Endothelial cell of umbilical vein (primary cell): ENCODE measurements at regions not wholly inside any gene's neighbourhood (a gene's known extent, or its start where the extent isn't known, plus 50 kb on each side); places are given as distances from the start of the nearest gene placed in this dataset.

ENCODE experiments used
- BruUV-seq: library from RNA; stranded (reverse); fragments of 400-500 nt; replicated peaks from 2 replicates; lab custom pipeline; 2021; lab: Mats Ljungman, UMichigan
- CTCF ChIA-PET: fragments of 300-600, 350-600 bp; sonication (Branson Sonifier 250); formaldehyde crosslinking; loops from one replicate; lab custom pipeline; 2021; ENCODE audit warnings: antibody characterized with exemption, inconsistent platforms; lab: Charles Lee
- POLR2A ChIA-PET: fragments of 300-600, 350-600 bp; sonication (Branson Sonifier 250); formaldehyde crosslinking; loops from one replicate; lab custom pipeline; 2021; ENCODE audit warnings: antibody characterized with exemption, inconsistent platforms; lab: Charles Lee
- DNase-seq: peaks from one replicate; pipeline ENCODE4 v3.0.0-alpha.2; 2011; ENCODE audit warnings: low read depth, low spot score
- FAIRE-seq: peaks from 2 replicates; lab custom pipeline; 2011; peaks lifted over from hg19 to GRCh38; lab: Jason Lieb, UNC
- H2AFZ ChIP-seq: 2 replicates; pipeline ENCODE4 v1.6.0; 2012; ENCODE audit warnings: low read depth, low read length, control low read depth, inconsistent platforms
- H3K27ac ChIP-seq: 2 replicates; pipeline ENCODE4 v1.5.1; 2011; ENCODE audit warnings: low read depth, mild to moderate bottlenecking, control low read depth, low read length, moderate library complexity; ENCODE audit not compliant: insufficient read depth
- H3K27me3 ChIP-seq, 2 experiments: 2 replicates each; pipeline versions ENCODE4 v1.6.0 to v1.6.1; 2011; ENCODE audit warnings: low read length in 2 of 2, mixed read lengths in 1 of 2; ENCODE audit not compliant: control insufficient read depth in 2 of 2, insufficient read depth in 2 of 2
- H3K36me3 ChIP-seq, 2 experiments: 2 replicates in 1 of 2; 3 replicates in 1 of 2; pipeline ENCODE4 v1.5.1; 2011; ENCODE audit warnings: low read length in 2 of 2, mild to moderate bottlenecking in 1 of 2, moderate library complexity in 1 of 2; ENCODE audit not compliant: control insufficient read depth in 2 of 2, insufficient read depth in 2 of 2; ENCODE audit errors: extremely low read depth in 1 of 2
- H3K4me1 ChIP-seq: 3 replicates; pipeline ENCODE4 v1.5.1; 2011; ENCODE audit warnings: mild to moderate bottlenecking, low read length; ENCODE audit not compliant: control insufficient read depth, insufficient read depth; ENCODE audit errors: extremely low read depth
- H3K4me2 ChIP-seq: 2 replicates; pipeline ENCODE4 v1.6.1; 2011; ENCODE audit warnings: low read length, control low read depth, mixed read lengths; ENCODE audit not compliant: insufficient read depth
- H3K4me3 ChIP-seq, 3 experiments: fragments of 200-600 bp in 1 of 3; sonication (generic), shearing (Covaris generic) in 1 of 3; replicated peaks in 1 of 3; 2 replicates each; pipeline ENCODE4 v1.5.1; 2011 to 2016; ENCODE audit warnings: control low read depth in 3 of 3, low read length in 3 of 3, mild to moderate bottlenecking in 2 of 3, inconsistent platforms in 1 of 3, low read depth in 1 of 3, moderate library complexity in 1 of 3; ENCODE audit not compliant: insufficient read depth in 1 of 3
- H3K79me2 ChIP-seq: 2 replicates; pipeline ENCODE4 v1.6.0; 2012; ENCODE audit warnings: low read length, inconsistent platforms; ENCODE audit not compliant: control insufficient read depth, insufficient read depth
- H3K9ac ChIP-seq: replicated peaks from 2 replicates; pipeline ENCODE3; 2011; ENCODE audit warnings: low read length, control low read depth; ENCODE audit not compliant: insufficient read depth; ENCODE audit errors: extremely low read depth
- H3K9me1 ChIP-seq: replicated peaks from 3 replicates; pipeline ENCODE4 v1.6.0; 2011; ENCODE audit warnings: mild to moderate bottlenecking, low read length; ENCODE audit not compliant: control insufficient read depth, insufficient read depth; ENCODE audit errors: extremely low read depth
- H3K9me3 ChIP-seq: replicated peaks from 2 replicates; pipeline ENCODE4 v1.5.1; 2012; ENCODE audit warnings: low read length, inconsistent platforms; ENCODE audit not compliant: control insufficient read depth, insufficient read depth
- H4K20me1 ChIP-seq: replicated peaks from 2 replicates; pipeline ENCODE3; 2011; ENCODE audit warnings: mild to moderate bottlenecking, low read length; ENCODE audit not compliant: control insufficient read depth, insufficient read depth; ENCODE audit errors: extremely low read depth
- EZH2 ChIP-seq: IDR thresholded peaks from 2 replicates; pipeline ENCODE4 v1.6.1; 2012; ENCODE audit warnings: borderline replicate concordance, low read depth, mild to moderate bottlenecking, moderate library complexity, low read length, inconsistent platforms; ENCODE audit not compliant: severe bottlenecking
- FOS ChIP-seq: IDR thresholded peaks from 2 replicates; pipeline ENCODE4 v1.6.1; 2011; ENCODE audit warnings: mild to moderate bottlenecking, low read length, moderate library complexity, borderline replicate concordance; ENCODE audit not compliant: insufficient read depth
- GATA2 ChIP-seq: IDR thresholded peaks from 2 replicates; pipeline ENCODE4 v1.7.0; 2011; ENCODE audit warnings: low read depth, mild to moderate bottlenecking, moderate library complexity, mixed read lengths, low read length; ENCODE audit not compliant: insufficient read length, insufficient read depth
- JUN ChIP-seq: IDR thresholded peaks from 2 replicates; pipeline ENCODE4 v1.6.1; 2011; ENCODE audit warnings: borderline replicate concordance, low read depth; ENCODE audit not compliant: insufficient read length, insufficient read depth
- MYC ChIP-seq: IDR thresholded peaks from one replicate; pipeline ENCODE4 v1.6.1; 2011; ENCODE audit warnings: mild to moderate bottlenecking, low read depth, low read length
- POLR2A ChIP-seq: IDR thresholded peaks from 2 replicates; pipeline ENCODE4 v1.6.1; 2012; ENCODE audit warnings: low read depth, mild to moderate bottlenecking, control low read depth, low read length
- POLR2AphosphoS5 ChIP-seq: IDR thresholded peaks from 2 replicates; pipeline ENCODE4 v1.6.1; 2012; ENCODE audit warnings: low read depth, mild to moderate bottlenecking, control low read depth, low read length, moderate library complexity; ENCODE audit not compliant: insufficient read depth
- dilution Hi-C: fragments of 300-500 bp; cut with MboI; formaldehyde crosslinking; loops from one replicate; pipeline ENCODE4 v1.15.0; 2019; ENCODE audit warnings: low sequenced_read_pairs; ENCODE audit not compliant: extremely low pct_ligation_motif_present
- intact Hi-C: fragments of 100-400 bp; cut with micrococcal nuclease; formaldehyde crosslinking; loops from one replicate; pipeline ENCODE4 v1.10.0; 2022
- TF ChIP-seq, protein P1 (sequence below), 2 donors: IDR thresholded peaks; 1 replicate in 1 of 2; 2 replicates in 1 of 2; pipeline ENCODE4 v1.5.1; 2011; ENCODE audit warnings: low read length in 2 of 2, mild to moderate bottlenecking in 2 of 2, moderate library complexity in 2 of 2, control low read depth in 1 of 2, inconsistent platforms in 1 of 2, low read depth in 1 of 2; ENCODE audit not compliant: insufficient read depth in 1 of 2; ENCODE audit errors: extremely low read depth in 1 of 2
- TF ChIP-seq, protein P2 (sequence below): IDR thresholded peaks from 2 replicates; pipeline ENCODE4 v1.6.1; 2011; ENCODE audit not compliant: insufficient read depth, insufficient read length

DNA sequence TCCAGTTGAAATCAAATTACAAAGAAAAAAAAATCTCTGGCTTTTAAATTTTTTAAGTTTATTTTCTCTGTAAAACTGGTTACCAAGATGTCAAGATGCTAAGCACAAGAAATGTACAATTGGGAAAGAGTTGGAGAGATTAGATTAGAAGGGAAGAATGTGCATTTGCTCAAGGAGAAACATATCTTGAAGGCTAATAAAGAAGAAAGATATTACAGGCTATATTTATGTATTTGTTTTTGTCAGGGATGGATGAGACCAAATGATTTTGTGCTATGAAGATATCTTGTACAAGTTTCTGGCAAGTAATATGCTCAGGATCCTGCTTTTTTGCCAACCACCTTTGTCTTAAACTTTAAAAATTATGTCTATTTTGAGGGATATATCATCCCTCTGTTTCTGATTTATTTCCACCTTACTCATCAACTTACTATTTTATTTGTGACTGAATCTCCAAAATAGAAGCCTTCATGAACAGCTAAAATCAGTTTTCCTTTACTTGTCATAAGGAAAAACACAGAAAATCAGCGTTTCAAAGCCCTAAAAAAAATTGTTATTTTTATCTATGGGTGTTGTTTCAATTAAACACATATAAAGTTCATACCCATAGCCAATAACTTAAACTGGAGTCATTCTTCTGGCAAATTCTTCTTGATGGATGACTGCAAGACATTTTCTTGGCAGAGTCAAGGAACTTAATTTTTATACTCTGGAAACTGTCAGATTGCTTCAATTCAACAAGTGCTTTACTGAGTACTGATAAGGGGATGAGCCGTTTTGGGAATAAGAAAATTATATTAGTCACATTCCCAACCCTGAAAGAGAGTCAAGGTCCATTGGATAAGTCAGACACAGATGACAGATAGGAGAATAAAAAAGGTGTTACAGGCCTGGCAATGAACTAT lies 141.8 kb downstream of the CTH start:
- Histone ChIP-seq H3K4me2 (no peak overlapping the region), H3K79me2 (no peaks in the 10 kb centered on the region), H3K9me1 (no peaks in the 10 kb centered on the region), H3K4me1 (no peaks in the 10 kb centered on the region), H3K9me3 (no peaks in the 10 kb centered on the region), H4K20me1 (no peaks in the 10 kb centered on the region), H3K9ac (no peak overlapping the region), H3K27me3 (no peaks in the 10 kb centered on the region), H2AFZ (no peak overlapping the region), H3K36me3 (no peaks in the 10 kb centered on the region), H3K27ac (no peak overlapping the region), H3K4me3 (no peak overlapping the region)
- no TSS peak for BruUV-seq
- intact Hi-C loops = no loop called here
- TF ChIP-seq, protein P1, sequence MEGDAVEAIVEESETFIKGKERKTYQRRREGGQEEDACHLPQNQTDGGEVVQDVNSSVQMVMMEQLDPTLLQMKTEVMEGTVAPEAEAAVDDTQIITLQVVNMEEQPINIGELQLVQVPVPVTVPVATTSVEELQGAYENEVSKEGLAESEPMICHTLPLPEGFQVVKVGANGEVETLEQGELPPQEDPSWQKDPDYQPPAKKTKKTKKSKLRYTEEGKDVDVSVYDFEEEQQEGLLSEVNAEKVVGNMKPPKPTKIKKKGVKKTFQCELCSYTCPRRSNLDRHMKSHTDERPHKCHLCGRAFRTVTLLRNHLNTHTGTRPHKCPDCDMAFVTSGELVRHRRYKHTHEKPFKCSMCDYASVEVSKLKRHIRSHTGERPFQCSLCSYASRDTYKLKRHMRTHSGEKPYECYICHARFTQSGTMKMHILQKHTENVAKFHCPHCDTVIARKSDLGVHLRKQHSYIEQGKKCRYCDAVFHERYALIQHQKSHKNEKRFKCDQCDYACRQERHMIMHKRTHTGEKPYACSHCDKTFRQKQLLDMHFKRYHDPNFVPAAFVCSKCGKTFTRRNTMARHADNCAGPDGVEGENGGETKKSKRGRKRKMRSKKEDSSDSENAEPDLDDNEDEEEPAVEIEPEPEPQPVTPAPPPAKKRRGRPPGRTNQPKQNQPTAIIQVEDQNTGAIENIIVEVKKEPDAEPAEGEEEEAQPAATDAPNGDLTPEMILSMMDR (IDR thresholded peaks at IDR 0.05; ENCODE audit: extremely low read depth in 1 of 2, insufficient read depth in 1 of 2, low read depth in 1 of 2, low read length in 2 of 2) = no peak
- no peak for TF ChIP-seq GATA2
- TF ChIP-seq POLR2A = no peak
- no peak for DNase-seq
- CTCF ChIA-PET = no interaction called here
- POLR2A ChIA-PET = no interaction called here
- FAIRE-seq = no peak
- dilution Hi-C loops = no loop called here

DNA sequence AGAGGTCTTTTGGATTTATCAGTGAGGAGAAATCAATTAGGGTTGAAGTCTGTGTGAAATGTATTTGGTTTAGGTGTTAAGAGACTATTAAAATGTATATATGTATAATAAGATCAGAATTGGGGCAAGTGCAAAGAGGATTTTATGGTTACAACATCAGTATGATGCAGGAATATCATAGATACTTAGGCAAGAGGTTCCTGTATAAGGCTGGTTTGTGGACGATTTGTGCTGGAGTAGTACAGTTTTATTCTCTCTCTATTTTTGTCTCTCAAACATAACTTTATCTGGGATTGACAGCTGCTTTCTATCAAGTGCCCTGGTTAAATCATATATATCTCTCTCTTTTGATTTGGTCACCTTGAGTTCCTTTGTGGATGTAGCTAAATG lies 142.5 kb downstream of the CTH start:
- no peaks in the 10 kb centered on the region for H3K27me3 ChIP-seq
- no peak overlapping the region for H3K27ac ChIP-seq
- dilution Hi-C loops (no loop called here), intact Hi-C loops (no loop called here)
- DNase-seq (no peak), FAIRE-seq (no peak)
- no peaks in the 10 kb centered on the region for H3K9me1 ChIP-seq
- no peak overlapping the region for H3K4me3 ChIP-seq
- H3K4me1 ChIP-seq = no peaks in the 10 kb centered on the region
- TF ChIP-seq EZH2 (no peak), GATA2 (no peak), JUN (no peak), POLR2A (no peak), FOS (no peak), POLR2AphosphoS5 (no peak), MYC (no peak)
- TF ChIP-seq, protein P2, sequence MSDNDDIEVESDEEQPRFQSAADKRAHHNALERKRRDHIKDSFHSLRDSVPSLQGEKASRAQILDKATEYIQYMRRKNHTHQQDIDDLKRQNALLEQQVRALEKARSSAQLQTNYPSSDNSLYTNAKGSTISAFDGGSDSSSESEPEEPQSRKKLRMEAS = no peak
- TF ChIP-seq, protein P1 (IDR thresholded peaks at IDR 0.05; ENCODE audit: extremely low read depth in 1 of 2, insufficient read depth in 1 of 2, low read depth in 1 of 2, low read length in 2 of 2) = no peak
- no peaks in the 10 kb centered on the region for H3K79me2 ChIP-seq
- ChIA-PET POLR2A (no interaction called here), CTCF (no interaction called here)
- H2AFZ ChIP-seq = no peak overlapping the region
- H3K4me2 ChIP-seq = no peak overlapping the region
- H3K9ac ChIP-seq = no peak overlapping the region
- no peaks in the 10 kb centered on the region for H3K9me3 ChIP-seq
- BruUV-seq = no TSS peak
- H3K36me3 ChIP-seq = no peaks in the 10 kb centered on the region
- no peaks in the 10 kb centered on the region for H4K20me1 ChIP-seq
